Chondrocyte (in vitro differentiated cells): ENCODE measurements at regions not wholly inside any gene's neighbourhood (a gene's known extent, or its start where the extent isn't known, plus 50 kb on each side); places are given as distances from the start of the nearest gene placed in this dataset.
"Not testable (repeated sequence)": the region's sequence is repeated elsewhere in the genome, so short reads cannot be mapped to it uniquely, and the experiment has no call there.

ENCODE experiments used
- DNase-seq: peaks from one replicate; pipeline ENCODE4 v3.0.0; 2021; ENCODE audit warnings: mixed read lengths, low spot score
- H3K27ac Mint-ChIP-seq: one replicate; pipeline ENCODE4 v1.8.0; 2021; ENCODE audit warnings: mild to moderate bottlenecking, moderate library complexity, mixed read lengths; ENCODE audit not compliant: unreplicated experiment
- H3K27me3 Mint-ChIP-seq: 2 replicates; pipeline ENCODE4 v1.8.0; 2021; ENCODE audit warnings: low read depth, mixed read lengths
- H3K36me3 Mint-ChIP-seq: 2 replicates; pipeline ENCODE4 v1.8.0; 2021; ENCODE audit warnings: low read depth, mixed read lengths
- H3K4me1 Mint-ChIP-seq: 2 replicates; pipeline ENCODE4 v1.8.0; 2021; ENCODE audit warnings: low read depth, mild to moderate bottlenecking, mixed read lengths
- H3K4me3 Mint-ChIP-seq: one replicate; pipeline ENCODE4 v1.8.0; 2021; ENCODE audit warnings: mild to moderate bottlenecking, moderate library complexity, mixed read lengths; ENCODE audit not compliant: unreplicated experiment
- H3K9me3 Mint-ChIP-seq: 2 replicates; pipeline ENCODE4 v1.8.0; 2021; ENCODE audit warnings: low read depth, mixed read lengths
- CTCF ChIP-seq: fragments of 200-600 bp; sonication (generic); IDR thresholded peaks from 2 replicates; pipeline ENCODE4 v1.5.0; 2021; ENCODE audit warnings: antibody characterized with exemption, mild to moderate bottlenecking, moderate library complexity

GRCh38 chr2:8123464-8123863 is 558.4 kb upstream of the ID2 start:
- no peaks in the 10 kb centered on the region for H3K27me3 Mint-ChIP-seq
- TF ChIP-seq CTCF, result no peak
- no peak overlapping the region for H3K4me3 Mint-ChIP-seq
- no peak for DNase-seq
- no peak overlapping the region for H3K27ac Mint-ChIP-seq
- H3K9me3 Mint-ChIP-seq, result peaks cover 5% of the 10 kb centered on the region
- H3K36me3 Mint-ChIP-seq, result no peaks in the 10 kb centered on the region
- H3K4me1 Mint-ChIP-seq, result peaks cover 39% of the 10 kb centered on the region

GRCh38 chr2:8125741-8126711 is 555.8 kb upstream of the ID2 start:
- H3K27ac Mint-ChIP-seq, result no peak overlapping the region
- peaks cover 3% of the 10 kb centered on the region for H3K36me3 Mint-ChIP-seq
- H3K4me3 Mint-ChIP-seq, result no peak overlapping the region
- H3K27me3 Mint-ChIP-seq, result no peaks in the 10 kb centered on the region
- TF ChIP-seq CTCF, result no peak
- H3K9me3 Mint-ChIP-seq, result peaks cover 11% of the 10 kb centered on the region
- DNase-seq, result no peak
- H3K4me1 Mint-ChIP-seq, result peaks cover 20% of the 10 kb centered on the region

- Mint-ChIP-seq H3K9me3 (peaks cover 11% of the 10 kb centered on the region), H3K27ac (no peak overlapping the region)
Observed at GRCh38 chr2:8126783-8127182, 555.1 kb upstream of the ID2 start.

GRCh38 chr2:8131423-8131822 is 550.4 kb upstream of the ID2 start:
- H3K27me3 Mint-ChIP-seq, H3K4me1 Mint-ChIP-seq, DNase-seq, H3K4me3 Mint-ChIP-seq, H3K27ac Mint-ChIP-seq, H3K36me3 Mint-ChIP-seq: not testable (repeated sequence)
- peaks cover 11% of the 10 kb centered on the region for H3K9me3 Mint-ChIP-seq

More at GRCh38 chr2:8126783-8127182, 555.1 kb upstream of the ID2 start:
- peaks cover 12% of the 10 kb centered on the region for H3K4me1 Mint-ChIP-seq
- peaks cover 3% of the 10 kb centered on the region for H3K36me3 Mint-ChIP-seq
- H3K27me3 Mint-ChIP-seq, result no peaks in the 10 kb centered on the region
- DNase-seq, result no peak
- TF ChIP-seq CTCF, result no peak
- no peak overlapping the region for H3K4me3 Mint-ChIP-seq

- Mint-ChIP-seq H3K4me1 (peaks cover 7% of the 10 kb centered on the region), H3K27ac (no peak overlapping the region), H3K36me3 (peaks cover 3% of the 10 kb centered on the region), H3K27me3 (no peaks in the 10 kb centered on the region), H3K4me3 (no peak overlapping the region), H3K9me3 (peaks cover 10% of the 10 kb centered on the region)
- DNase-seq, result no peak
- TF ChIP-seq CTCF, result no peak
Observed at GRCh38 chr2:8132351-8132831, 549.5 kb upstream of the ID2 start.
